SW 1271 (cell line): ENCODE measurements at regions not wholly inside any gene's neighbourhood (a gene's known extent, or its start where the extent isn't known, plus 50 kb on each side); places are given as distances from the start of the nearest gene placed in this dataset.
"Not testable (repeated sequence)": the region's sequence is repeated elsewhere in the genome, so short reads cannot be mapped to it uniquely, and the experiment has no call there.

Experiments
- DNase-seq, 2 experiments: peaks; one replicate each; lab custom pipeline; 2025; lab: John Stamatoyannopoulos, UW

DNA sequence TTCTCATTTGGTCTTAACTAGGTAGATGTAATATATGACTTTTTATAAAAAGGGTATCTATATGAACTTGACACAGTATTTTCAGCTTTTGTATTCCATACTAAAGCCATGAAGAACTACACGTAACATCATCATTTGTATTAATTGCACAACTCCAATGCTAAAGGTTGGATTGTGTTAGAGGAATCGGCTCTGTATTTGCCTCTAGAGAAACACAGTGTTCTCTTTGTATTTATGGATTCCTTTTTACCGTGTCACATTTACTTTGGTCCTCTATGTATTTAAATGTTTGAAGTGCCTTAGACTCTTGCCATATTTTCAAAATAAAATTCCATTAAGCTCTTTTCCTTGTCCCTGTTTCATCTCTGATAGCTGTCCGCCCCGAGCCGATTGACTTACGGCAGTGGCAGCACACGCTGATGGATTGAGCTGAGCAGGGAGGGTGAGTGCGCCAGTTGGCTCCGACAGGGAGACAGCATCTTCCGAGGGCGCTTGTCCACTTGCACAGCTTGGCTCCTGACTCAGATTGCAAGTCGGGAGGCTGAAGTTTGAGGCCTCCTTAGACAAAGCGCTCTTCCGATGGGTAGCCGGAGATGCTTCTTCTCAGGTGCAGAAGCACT is 95.6 kb upstream of the DMRT1 start:
- DNase-seq: no peak

DNA sequence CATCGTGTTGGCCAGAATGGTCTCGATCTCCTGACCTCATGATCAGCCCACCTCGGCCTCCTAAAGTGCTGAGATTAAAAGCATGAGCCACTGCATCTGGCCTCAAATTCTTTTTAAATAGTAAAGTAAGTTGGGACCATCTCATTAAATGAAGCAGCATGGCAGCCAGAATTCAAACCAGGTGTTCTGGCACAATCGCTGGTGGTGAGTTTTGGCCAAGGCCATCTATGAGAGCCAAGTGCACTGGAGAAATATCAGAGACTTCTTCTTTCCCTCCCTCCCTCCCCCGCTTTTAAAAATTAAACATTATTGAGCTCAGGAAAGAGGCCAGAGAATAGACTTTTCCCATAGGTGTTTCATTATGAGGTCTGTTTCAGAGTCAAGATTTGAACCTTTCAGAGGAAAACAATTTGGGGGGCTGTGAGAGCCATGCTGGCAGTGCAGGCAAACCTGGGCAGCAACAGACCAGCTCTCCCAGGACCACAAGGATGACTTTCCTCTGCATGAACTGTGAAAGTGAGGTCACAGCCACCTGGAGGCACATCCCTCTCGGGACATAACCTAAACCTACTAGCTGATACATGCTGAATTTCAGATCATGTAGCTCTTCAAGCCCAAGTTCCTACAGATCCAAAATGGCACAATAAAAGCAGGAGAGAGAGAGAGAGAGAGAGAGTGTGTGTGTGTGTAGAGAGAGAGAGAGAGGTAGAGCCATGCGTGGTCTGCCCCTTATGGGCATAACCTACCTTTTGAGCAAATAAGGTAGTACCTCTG is 94.6 kb upstream of the DMRT1 start:
- DNase-seq: no peak

DNA sequence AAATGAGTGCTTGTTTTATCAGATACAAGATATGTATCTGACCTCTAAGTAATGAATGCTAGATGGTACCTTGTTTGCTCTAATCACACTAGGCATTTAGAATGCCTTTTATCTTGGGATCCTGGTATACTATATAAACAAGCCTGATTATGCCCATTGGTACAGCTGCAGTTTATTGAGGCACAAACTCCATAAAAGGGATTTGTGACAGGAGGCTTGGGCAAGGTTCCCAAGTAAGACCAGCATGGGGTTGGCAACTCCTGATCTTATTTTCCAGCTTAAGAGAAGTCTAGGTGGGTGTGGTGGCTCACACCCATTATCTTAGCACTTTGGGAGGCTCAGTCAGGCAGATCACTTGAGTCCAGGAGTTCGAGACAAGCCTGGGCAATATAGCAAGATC is 93.9 kb upstream of the DMRT1 start:
- no peak for DNase-seq

DNA sequence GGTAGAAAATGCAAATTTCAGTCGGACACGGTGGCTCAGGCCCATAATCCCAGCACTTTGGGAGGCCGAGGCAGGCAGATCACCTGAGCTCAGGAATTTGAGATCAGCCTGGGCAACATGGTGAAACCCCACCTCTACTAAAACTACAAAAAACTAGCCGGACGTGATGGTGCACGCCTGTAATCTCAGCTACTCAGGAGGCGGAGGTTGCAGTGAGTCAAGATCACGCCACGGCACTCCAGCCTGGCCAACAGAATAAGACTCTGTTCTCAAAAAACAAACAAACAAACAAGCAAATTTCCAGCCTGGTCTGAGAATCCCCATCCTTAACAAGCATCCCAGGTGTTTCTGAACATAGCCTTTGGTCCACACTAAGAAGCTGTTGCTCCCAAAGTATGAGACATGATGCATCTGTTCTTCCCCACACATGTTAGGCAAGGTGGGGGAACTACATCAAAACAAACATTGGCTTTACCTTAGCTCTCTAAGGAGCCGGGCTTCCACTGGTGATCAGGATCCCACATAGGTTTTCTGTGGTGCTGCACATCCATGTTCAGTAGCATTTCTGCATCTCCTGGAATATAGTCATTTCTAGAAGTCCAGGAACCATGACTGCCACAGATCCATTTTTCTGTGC is 92.5 kb upstream of the DMRT1 start:
- no peak for DNase-seq

DNA sequence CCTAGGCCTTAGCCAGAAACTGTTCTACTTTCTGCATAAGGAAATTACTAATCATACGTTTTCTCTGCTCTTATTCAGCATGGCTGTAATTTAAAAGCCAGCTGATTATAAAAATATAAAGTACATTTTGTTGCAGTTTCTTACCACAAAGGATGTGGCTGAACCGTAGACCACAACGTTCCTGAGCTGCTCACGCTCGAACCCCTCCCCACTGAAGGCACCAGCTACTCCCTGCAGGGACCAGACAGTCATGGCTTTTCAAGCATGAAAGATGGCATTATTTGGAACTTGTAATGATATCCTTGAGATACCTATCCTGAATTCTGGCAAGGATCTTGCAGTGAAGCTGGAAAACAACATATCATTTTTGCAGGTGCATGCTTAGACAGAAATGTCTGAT is 91.8 kb upstream of the DMRT1 start:
- DNase-seq: no peak

DNA sequence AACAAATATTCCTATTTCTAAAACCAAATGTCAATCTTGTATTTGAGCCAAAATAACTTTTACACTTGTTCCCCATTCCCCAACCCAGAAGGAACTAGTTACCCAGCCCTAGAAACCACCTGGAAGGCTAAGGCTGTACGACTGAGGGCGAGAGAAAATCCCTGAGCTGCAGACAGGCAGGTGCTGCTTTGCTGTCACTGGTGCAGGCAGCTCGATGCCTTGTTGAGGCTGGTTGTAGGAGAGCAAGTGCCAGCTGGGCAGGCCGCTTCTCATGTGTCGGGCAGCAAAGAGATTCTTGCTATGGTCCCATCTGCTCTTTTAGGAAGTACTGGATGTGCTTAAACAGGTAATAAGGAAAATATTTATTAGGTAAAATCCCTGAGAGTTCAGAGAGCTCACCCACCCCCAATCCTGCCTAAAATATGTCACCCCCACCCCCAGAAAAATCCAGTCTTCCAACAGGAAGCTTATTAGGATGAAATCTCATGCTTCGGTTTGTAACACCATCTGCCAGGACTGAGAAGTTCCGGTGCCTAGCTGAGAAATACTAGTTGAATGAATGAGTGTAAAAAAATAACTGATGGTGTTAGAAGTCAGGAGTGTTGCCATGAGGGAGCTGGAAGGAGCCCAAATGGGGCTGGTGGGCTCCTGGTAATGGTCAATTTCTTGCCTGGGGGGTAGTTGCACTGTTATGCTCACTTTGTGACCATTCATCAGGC is 91.1 kb upstream of the DMRT1 start:
- DNase-seq: no peak

DNA sequence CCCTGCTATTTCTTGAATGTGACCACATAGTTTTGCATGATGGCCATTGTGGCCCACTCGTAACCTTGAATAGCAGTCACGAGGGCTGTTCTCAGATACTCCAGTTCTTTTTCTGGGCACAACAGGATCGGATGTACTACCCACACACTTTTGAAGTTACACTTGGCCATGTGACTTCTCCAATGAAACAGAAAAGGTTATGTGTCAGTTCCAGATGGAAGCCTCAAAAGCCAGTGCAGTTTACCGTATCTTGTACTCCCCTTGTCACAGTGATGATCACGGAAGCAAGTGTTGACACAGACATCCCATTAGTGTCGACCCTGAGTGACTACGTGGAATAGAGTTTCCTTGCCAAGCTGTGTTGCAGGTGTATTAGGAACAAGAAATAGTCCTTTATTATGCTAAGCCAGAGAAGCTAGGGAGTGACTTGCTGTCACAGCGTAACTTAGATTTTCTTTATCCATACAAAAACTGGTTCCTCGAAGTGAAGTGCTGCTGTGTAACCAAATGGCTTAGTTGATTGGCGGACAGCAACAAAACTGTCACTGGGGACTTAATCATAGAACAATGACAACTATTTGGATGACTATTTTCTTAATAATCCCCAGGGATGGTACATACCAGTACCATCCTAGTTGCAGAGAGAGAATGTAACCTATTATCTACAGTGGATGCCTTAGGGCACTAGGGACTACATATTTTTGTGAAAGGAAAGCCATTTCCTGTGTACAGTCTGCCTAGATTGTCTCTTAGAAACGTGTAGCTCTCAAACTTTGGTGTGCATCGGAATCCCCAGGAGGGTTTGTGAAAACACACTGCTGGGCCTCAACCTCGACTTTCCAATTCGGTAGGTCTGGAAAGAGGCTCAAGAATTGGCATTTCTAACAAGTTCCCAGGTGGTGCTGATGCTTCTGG is 90.1 kb upstream of the DMRT1 start:
- DNase-seq: no peak

DNA sequence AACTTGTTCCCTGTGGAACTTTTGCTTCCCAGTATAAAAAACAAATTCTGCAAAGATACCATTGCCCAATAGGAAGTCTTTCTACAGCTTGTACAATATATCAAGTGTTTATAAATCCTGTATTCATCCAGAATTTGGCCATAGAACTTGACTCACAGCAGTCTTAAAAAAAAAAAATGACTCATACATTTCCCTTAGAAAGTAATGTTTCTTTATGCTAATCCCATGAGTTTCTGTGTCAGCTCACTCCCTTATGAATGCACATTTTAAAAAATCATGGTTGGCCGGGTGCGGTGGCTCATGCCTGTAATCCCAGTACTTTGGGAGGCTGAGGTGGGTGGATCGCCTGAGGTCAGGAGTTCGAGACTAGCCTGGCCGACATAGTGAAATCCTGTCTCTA is 89.3 kb upstream of the DMRT1 start:
- DNase-seq: no peak

DNA sequence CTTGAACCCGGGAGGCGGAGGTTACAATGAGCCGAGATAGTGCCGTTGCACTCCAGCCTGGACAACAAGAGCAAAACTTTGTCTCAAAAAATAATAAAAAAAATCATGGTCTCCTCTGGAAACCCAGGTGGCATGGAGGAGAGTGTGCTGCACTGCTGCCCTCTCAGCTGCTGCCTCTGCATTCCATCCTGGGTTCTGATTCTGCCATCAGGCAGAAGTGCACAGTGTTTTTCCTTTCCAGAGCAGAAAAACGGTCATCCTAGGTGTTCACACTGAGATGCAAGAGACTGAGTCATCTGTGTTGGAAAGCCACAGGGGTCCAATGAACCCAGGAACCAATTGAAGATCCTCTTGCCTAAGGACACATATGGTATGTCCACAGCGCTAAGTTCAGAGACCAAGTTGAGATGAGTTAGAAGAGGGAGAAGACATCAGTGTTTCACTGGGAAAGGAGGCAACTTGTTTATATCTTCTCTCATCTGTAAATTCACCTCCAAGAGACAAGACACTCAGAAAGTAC is 88.8 kb upstream of the DMRT1 start:
- DNase-seq: no peak

DNA sequence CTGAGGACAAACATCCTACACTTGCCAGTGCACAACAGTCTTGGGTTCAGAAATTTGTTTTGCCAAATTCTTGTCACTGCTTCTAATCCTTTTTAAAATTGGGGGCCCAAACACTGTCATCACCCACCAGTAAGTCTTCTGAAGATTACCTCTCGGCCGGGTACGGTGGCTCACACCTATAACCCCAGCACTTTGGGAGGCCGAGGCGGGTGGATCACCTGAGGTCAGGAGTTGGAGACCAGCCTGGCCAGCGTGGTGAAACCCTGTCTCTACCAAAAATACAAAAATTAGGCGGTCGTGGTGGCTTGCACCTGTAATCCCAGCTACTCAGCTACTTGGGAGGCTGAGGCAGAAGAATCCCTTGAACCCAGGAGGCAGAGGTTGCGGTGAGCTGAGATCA is 87.8 kb upstream of the DMRT1 start:
- DNase-seq: not testable (repeated sequence)

DNA sequence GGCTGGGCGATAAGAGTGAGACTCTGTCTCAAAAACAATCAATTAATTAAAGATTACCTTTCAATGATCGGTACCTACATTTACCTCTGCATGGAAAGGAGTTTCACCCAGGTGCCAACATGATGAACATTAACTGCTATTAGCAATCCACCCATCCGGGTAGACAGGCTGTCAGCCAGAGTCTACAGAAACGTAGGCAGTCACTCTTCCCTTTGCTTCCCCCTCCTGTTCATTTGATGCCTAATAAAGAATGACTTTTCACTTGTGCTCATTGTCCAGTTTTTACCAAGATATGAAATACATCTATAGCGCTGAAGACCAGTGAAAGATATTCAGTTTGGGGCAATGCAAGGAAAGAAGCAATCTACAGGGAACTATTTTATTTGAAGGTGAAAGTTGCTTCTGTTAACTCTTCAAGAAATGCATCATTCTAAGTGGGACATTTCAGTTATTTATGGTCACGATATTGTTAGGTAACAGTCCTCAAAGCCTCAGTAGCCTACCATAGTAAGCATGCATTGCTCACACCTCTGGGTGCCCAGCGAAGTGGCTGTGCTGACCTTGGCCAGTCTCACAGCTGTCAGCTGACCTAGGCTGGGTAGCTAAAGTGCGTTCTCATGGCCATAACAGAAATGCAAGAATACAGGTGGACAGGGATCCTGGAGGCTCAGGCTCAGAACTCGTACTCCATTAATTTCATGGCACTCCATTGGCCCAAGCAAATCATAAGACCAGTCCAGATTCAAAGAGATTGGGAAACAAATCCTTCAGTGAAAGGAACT is 87.2 kb upstream of the DMRT1 start:
- DNase-seq: no peak

DNA sequence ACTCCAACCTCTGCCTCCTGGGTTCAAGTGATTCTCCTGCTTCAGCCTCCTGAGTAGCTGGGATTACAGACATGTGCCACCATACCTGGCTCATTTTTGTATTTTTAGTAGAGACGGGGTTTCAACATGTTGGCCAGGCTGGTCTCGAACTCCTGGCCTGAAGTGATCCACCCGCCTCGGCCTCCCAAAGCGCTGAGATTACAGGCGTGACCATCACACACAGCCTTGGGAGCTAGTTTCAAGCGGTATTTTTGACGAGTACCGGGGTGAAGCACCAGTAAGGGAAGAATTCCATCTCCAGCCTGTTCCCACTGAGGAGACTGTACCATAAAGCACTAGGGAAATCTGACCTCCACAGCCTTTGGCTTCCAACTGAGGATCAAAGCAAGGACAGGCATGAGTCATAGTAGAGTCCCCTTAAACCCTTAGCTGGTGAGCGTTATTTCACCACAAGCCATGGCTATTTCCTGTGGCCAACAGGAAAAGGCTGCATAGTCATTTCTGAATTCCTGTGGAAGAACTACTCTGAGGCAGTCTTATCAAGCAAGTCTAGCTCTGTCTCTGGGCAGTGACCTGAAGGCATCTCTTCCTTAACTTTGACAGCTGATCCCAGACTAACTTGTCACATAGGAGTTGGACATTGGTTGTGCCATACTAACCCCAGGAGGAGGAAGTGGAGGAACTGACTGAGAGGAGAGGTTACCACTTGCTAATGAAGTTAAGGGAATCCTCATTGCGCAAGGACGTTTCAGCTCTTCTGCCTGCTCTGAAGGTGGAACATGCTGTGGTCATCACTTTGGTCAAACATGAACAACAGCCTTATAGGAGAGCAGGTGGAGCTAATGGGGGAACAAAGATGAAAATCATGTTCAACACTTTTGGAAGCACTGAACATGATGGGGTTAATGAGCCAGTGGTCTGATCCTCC is 85.8 kb upstream of the DMRT1 start:
- no peak for DNase-seq

DNA sequence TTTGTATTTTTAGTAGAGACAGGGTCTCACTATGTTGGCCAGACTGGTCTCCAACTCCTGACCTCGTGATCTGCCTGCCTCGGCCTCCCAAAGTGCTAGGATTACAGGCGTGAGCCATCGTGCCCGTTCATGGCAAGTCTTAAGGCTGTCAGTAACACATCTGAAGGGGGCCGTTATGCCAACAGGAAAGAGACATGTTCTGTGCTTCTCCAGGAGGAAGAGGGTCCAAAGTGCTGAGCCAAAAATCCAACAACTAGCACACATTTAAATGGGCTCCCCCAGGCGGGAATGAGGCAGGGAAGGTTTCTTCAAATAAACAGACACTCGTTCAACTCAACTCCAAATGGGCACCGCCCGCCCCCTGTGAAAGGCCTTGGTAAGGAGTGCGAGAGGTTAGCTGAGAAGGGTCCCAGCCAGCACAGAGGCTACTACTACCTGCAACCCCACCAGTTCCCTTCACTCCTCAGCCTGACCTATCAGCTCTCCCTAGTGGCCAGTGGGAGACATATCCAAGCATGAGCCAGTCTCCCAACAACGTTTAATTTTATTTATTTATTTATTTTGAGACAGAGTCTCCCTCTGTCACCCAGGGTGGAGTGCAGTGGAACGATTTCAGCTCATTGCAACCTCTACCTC is 84.1 kb upstream of the DMRT1 start:
- no peak for DNase-seq

DNA sequence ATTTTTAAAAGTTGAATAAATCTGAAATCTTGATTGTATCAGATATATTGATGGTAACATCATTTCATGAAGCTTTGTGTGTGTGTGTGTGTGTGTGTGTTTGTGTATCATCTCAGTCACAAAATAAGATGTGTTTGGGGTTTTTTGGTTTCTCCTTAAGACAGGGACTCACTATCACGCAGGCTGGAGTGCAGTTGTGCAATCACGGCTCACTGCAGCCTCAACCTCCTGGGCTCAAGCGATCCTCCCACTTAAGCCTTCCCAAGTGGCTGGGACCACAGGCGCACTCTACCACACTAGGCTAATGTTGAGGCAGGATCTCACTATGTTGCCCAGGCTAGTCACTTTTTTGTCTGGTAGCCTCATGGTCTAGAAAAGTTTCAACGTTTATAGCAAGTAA is 83.4 kb upstream of the DMRT1 start:
- no peak for DNase-seq

DNA sequence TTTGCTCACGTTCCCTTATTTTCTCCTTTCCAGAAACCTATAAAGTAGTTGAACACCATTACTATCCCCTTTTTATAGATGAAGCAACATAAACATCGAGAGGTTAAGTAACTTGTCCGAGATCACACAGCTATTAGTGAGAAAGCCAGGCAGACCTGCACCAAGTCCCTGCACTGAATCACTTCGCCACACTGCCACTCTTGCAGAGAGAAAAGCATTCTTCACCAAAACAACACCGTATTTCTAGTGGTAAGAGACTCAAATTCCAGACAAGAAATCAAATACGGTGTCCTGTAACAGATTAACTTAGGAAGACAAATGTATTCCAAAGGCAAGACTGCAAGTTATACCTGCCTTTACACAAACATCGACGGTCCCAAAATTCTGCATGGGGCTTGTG is 82.0 kb upstream of the DMRT1 start:
- no peak for DNase-seq

DNA sequence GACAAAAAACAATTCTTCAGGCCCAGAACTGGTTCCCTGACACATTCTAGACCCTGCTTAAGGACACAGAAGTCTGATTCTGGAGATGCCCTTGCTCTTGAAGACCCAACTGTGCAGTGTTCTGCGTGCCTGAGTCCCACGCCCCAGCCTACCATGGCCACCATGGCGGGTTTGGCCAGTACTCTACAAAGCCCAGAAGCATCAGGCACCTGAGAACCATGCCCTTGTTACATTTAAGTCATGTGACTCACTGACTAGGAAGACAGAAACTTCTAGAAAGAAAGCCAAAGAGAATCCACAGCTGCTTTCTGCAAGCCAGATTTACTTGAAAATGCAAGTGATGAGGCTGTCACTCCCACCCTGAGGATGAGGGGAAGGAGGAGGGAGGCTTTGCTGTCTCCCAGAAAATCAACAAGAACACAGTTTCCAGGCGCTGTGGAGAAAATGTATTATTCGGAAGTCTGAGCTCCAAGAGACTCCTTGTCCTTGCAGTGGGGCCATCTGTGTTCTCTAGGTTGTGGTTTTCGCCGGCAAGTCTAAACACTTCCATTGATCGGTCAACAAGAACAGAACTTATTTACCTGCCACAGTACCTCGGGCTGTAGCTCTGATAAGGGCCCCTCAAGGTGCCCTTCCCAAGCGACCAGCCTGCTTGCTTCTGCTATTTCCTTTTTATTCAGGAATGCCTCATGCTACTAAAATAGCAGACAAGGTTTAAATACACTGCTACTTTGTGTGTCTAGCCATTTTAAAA is 81.3 kb upstream of the DMRT1 start:
- DNase-seq: no peak

DNA sequence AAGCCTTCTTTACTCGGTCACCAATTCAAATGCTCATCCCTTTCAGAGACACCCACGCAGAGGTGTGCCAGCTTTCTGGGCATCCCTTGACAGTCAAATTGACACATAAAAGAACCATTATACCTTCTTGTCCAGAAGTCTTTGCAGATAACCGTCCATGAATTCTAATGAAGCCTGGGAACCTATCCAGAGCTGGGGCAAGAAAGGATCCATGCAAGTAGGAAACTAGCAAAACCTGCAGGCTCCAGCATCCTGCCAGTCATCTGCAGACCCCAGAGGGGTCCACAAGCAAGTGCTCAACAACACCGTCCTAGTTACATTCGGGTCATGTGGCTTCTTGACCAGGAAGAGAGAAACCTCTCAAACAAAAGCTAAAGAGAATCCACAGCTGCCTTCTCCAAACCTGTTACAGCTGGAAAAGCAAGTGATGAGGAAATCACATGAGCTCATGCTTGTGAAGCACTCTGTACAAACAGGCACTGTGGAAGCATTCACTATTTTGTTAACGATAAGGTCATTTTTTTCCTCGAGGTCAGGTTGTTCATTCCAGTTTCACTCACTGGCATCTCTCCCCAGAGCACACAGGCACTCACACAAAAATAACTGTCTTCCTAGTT is 80.2 kb upstream of the DMRT1 start:
- no peak for DNase-seq
